LNCAP (cell line): ENCODE measurements at regions not wholly inside any gene's neighbourhood (a gene's known extent, or its start where the extent isn't known, plus 50 kb on each side); places are given as distances from the start of the nearest gene placed in this dataset.

ENCODE experiments used
- TF ChIP-seq, protein P1 (sequence below): fragments of 450-650 bp; IDR thresholded peaks from 2 replicates; pipeline ENCODE4 v1.5.1; 2017; ENCODE audit warnings: mild to moderate bottlenecking

DNA sequence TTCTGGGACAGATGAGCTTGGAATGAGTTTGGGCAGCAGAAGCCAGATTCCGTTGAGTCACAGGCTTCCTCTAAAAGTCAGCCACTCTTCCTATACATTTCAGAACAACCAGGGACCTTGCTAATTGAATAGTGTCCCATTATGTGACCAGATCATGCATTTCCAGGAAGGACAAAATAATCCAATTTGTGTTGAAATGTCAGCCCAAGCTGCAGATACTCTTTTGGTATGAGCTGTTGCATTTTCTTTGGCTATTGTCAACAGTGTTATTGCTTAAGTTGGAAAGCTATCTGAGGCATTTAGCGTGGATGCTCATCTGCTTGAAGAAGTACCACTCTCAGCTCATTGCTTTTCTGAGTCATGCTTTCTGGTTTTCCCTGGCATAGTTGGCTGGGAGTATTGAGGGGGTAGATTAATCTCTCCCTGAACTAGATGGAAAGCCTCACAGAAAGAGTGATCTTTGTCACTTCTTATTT is 223.7 kb upstream of the HABP2 start:
- TF ChIP-seq, protein P1, sequence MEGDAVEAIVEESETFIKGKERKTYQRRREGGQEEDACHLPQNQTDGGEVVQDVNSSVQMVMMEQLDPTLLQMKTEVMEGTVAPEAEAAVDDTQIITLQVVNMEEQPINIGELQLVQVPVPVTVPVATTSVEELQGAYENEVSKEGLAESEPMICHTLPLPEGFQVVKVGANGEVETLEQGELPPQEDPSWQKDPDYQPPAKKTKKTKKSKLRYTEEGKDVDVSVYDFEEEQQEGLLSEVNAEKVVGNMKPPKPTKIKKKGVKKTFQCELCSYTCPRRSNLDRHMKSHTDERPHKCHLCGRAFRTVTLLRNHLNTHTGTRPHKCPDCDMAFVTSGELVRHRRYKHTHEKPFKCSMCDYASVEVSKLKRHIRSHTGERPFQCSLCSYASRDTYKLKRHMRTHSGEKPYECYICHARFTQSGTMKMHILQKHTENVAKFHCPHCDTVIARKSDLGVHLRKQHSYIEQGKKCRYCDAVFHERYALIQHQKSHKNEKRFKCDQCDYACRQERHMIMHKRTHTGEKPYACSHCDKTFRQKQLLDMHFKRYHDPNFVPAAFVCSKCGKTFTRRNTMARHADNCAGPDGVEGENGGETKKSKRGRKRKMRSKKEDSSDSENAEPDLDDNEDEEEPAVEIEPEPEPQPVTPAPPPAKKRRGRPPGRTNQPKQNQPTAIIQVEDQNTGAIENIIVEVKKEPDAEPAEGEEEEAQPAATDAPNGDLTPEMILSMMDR = no peak

- TF ChIP-seq, protein P1 = no peak
These were observed 220.9 kb upstream of the HABP2 start for GRCh38 chr10:113331961-113332360.

- TF ChIP-seq, protein P1 = no peak
These were observed 219.5 kb upstream of the HABP2 start for GRCh38 chr10:113333313-113333712.

- TF ChIP-seq, protein P1 = no peak
These were observed 217.3 kb upstream of the HABP2 start for GRCh38 chr10:113335592-113335991.

GRCh38 chr10:113336549-113337130 is 216.2 kb upstream of the HABP2 start:
- TF ChIP-seq, protein P1 = no peak

DNA sequence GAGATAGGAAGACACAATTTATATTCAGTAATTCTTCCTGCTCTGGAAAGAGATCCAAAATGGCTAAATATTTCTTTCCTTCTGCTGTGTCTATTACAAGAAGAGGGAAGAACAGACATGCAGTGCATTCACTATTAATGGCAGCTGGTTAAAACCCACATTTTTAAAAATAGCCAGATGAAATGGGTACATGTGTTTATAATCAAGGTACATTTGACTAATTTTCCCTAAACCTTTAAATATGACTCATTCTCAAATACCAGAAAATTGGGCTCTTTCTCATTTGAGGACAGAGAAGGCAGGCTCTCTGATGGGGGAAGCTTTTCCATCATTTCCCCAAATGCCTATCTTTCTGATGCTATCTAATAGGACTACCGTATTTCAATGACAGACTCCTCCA is 215.7 kb upstream of the HABP2 start:
- TF ChIP-seq, protein P1 = no peak

DNA sequence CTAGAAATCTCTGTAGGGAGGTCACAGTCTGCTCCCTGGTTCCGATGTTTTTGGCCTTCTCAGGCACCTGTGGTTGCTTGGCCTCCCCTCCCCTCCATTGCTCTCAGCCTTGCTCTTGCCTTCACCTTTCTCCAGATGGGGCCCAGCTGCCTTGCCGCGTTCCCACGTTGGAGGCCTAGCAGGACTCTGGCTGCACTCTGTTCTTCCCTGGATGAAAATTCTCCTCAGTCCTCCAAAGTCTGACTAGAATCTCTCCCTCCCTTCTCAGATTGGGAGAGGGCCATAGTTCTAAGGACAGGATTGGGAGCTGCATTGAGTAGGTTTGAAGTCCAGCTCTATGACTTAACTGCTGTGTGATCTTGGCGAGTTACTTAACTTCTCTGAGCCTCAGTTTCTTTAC is 213.7 kb upstream of the HABP2 start:
- TF ChIP-seq, protein P1 = no peak

GRCh38 chr10:113340282-113340681 is 212.6 kb upstream of the HABP2 start:
- TF ChIP-seq, protein P1 = no peak
